ENCODE measurements at regions not wholly inside any gene's neighbourhood (a gene's known extent, or its start where the extent isn't known, plus 50 kb on each side); places are given as distances from the start of the nearest gene placed in this dataset.
A peak's percentile ranks its signal among the peaks of the same experiment; 100 is the strongest.

GRCh38 chr15:31740203-31740602 lies 290.1 kb upstream of the CHRNA7 start:
- DNase-seq = peak in 5 of 51 donors; percentile 7 to 55 (median 21)

GRCh38 chr15:31745841-31746240 lies 284.5 kb upstream of the CHRNA7 start:
- DNase-seq = no peak

- DNase-seq = no peak
Observed at GRCh38 chr15:31752065-31752762, 278.1 kb upstream of the CHRNA7 start.

GRCh38 chr15:31752905-31753304 lies 277.4 kb upstream of the CHRNA7 start:
- DNase-seq = no peak

GRCh38 chr15:31758126-31758525 lies 272.2 kb upstream of the CHRNA7 start:
- DNase-seq = peak in 42 of 51 donors; percentile 19 to 83 (median 64)

- no peak for DNase-seq
Observed at GRCh38 chr15:31768055-31768454, 262.3 kb upstream of the CHRNA7 start.

- peak in 2 of 51 donors; percentile 17 to 39 for DNase-seq
Observed at GRCh38 chr15:31774045-31774444, 256.3 kb upstream of the CHRNA7 start.

GRCh38 chr15:31776039-31776438 lies 254.3 kb upstream of the CHRNA7 start:
- DNase-seq = peak in 9 of 51 donors; percentile 17 to 60 (median 23)

GRCh38 chr15:31781261-31781660 lies 249.1 kb upstream of the CHRNA7 start:
- no peak for DNase-seq

GRCh38 chr15:31782016-31782783 lies 248.1 kb upstream of the CHRNA7 start:
- DNase-seq = no peak

GRCh38 chr15:31782951-31783350 lies 247.4 kb upstream of the CHRNA7 start:
- DNase-seq = no peak

- no peak for DNase-seq
Observed at GRCh38 chr15:31786360-31786759, 244.0 kb upstream of the CHRNA7 start.

- no peak for DNase-seq
Observed at GRCh38 chr15:31788104-31788503, 242.2 kb upstream of the CHRNA7 start.

GRCh38 chr15:31792611-31793199 lies 237.6 kb upstream of the CHRNA7 start:
- DNase-seq = no peak

- DNase-seq = no peak
Observed at GRCh38 chr15:31799319-31799714, 231.0 kb upstream of the CHRNA7 start.

GRCh38 chr15:31799715-31800321 lies 230.5 kb upstream of the CHRNA7 start:
- no peak for DNase-seq

- peak in 32 of 51 donors; percentile 9 to 70 (median 43) for DNase-seq
Observed at GRCh38 chr15:31801152-31801551, 229.2 kb upstream of the CHRNA7 start.

- no peak for DNase-seq
Observed at GRCh38 chr15:31802761-31803160, 227.6 kb upstream of the CHRNA7 start.

- peak in 1 of 51 donors; percentile 21 for DNase-seq
Observed at GRCh38 chr15:31803388-31803884, 226.9 kb upstream of the CHRNA7 start.

- DNase-seq = no peak
Observed at GRCh38 chr15:31805090-31805662, 225.1 kb upstream of the CHRNA7 start.

GRCh38 chr15:31806106-31806505 lies 224.2 kb upstream of the CHRNA7 start:
- DNase-seq = no peak

All from hypothalamus (tissue), 51 donors.